HG02678 (cell line): ENCODE measurements at regions not wholly inside any gene's neighbourhood (a gene's known extent, or its start where the extent isn't known, plus 50 kb on each side); places are given as distances from the start of the nearest gene placed in this dataset.
"Not testable (repeated sequence)": the region's sequence is repeated elsewhere in the genome, so short reads cannot be mapped to it uniquely, and the experiment has no call there.

ENCODE experiments used
- ATAC-seq: cut with Tn5 transposase; IDR thresholded peaks from one replicate; pipeline ENCODE4 v1.9.1; 2021; ENCODE audit warnings: mild to moderate bottlenecking, moderate library complexity; ENCODE audit not compliant: unreplicated experiment

GRCh38 chr11:97902828-97903227 is 1117.9 kb upstream of the CNTN5 start:
- no peak for ATAC-seq

GRCh38 chr11:97905101-97905500 is 1115.6 kb upstream of the CNTN5 start:
- ATAC-seq = no peak

DNA sequence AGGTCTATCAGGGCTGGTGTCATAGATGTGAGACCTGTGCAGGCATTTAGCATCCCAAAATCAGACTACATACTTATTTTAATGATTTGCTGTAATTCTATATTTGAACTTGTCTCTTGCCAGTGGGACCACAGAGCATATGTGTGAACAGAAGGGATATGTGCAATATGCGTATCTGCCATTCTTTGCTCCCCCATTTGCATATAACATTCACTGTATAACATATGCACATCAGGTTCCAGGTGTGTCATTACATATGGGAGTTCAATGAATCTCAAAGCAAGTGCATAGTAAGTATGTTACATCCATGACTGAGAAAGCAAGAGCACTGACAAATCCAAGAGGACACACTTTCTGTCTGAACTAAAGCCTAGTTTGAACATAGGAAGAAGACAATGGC is 1115.1 kb upstream of the CNTN5 start:
- ATAC-seq = no peak

GRCh38 chr11:97908354-97908753 is 1112.4 kb upstream of the CNTN5 start:
- ATAC-seq = no peak

DNA sequence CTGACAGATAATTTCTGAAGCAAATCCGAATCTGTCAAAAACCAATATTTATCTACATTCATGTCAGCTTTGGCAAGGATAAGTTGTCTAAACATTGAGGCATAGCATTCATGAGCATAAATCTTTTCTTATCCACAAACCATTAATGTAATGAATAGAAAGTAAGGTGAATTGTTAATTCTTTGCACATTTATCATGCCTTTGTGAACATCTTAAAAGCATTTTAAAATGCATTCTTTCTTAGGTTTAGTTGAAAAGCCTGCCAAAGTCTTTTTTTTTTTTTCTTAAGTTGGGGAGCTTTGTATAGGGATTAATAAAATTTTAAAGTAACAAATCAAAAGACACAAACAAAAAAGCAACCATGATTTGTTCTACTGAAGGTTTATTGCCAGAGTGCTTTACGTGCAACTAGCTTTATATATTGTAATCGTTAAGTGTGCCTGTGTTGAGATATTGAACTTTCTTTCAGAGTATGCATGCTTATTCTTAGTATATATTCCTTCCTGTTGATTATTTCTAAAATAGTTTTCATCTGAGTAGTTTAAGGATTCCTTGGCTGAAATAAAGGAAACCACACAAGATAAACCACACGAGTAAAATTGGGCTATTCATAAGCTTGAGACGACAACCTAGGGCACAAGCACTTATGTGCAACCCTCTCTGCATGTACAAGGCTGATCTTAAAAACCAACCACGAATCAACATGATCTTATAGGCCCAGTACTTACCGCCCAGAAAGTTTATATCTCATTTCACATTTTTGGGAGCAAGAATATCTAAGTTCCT is 1110.9 kb upstream of the CNTN5 start:
- ATAC-seq = no peak

GRCh38 chr11:97912629-97913028 is 1108.1 kb upstream of the CNTN5 start:
- no peak for ATAC-seq

DNA sequence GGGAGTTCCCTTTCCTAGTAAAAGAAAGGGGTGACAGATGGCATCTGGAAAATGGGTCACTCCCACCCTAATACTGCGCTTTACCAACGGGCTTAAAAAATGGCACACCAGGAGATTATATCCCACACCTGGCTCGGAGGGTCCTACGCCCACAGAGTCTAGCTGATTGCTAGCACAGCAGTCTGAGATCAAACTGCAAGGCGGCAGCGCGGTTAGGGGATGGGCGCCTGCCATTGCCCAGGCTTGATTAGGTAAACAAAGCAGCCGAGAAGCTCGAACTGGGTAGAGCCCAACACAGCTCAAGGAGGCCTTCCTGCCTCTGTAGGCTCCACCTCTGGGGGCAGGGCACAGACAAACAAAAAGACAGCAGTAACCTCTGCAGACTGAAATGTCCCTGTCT is 1097.8 kb upstream of the CNTN5 start:
- ATAC-seq = not testable (repeated sequence)

- no peak for ATAC-seq
Observed at GRCh38 chr11:97934572-97935208, 1086.1 kb upstream of the CNTN5 start.

DNA sequence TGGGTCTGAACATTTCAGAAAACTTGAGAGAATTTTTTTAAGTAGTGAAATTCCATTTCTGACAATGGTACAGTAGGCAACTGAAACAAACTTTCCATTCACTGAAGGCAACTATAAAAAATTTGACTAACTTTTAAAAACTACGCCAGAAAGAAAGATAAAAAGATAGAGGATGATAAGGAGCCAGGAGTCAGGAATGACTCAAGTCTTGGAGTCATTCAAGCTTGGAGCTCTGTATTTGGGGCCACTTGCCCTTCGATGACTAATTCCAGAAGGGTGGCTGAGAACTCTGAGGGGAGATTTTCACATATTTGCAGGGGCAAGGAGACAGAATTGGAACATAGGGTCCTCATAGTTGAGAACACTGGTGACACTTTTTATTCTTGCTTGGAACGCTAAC is 1083.2 kb upstream of the CNTN5 start:
- no peak for ATAC-seq

GRCh38 chr11:97938789-97939188 is 1082.0 kb upstream of the CNTN5 start:
- ATAC-seq = no peak

DNA sequence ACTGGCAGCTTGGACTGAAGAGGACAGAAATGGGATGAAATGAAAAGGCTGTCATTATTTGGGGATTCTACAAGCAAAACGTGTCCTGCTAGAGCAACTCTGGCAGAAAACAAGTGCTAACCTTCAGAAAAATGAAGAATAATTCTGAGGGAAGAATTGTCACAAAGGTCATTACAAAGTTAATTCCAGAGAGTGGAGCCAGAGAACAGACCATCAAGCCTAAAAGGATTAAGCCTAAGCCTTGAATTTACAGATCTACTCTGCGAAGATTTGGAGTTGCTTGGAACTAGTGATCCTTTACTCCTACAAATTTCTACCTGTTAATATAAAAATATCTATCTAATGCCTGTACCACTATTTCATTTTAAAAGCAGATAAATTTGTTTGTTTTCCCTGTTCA is 1077.3 kb upstream of the CNTN5 start:
- no peak for ATAC-seq

DNA sequence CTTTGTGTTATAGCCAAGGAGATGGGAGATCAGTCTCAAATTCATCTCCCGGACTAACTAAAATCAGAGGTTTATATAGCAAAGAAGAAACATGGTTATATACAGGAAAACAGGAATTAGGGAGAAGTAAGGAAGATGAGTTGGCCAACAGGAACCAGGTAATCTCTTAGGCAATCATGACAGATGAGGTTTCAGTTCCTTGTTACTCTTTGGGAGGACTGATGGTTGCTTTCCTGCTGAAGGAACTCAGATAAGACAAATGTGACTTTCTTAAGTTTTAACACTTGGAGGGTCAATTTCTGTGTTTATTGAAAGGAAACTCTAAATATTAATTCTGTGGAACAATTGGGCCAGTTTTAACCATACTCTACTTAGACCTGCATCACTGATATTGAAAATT is 1072.0 kb upstream of the CNTN5 start:
- ATAC-seq = no peak

DNA sequence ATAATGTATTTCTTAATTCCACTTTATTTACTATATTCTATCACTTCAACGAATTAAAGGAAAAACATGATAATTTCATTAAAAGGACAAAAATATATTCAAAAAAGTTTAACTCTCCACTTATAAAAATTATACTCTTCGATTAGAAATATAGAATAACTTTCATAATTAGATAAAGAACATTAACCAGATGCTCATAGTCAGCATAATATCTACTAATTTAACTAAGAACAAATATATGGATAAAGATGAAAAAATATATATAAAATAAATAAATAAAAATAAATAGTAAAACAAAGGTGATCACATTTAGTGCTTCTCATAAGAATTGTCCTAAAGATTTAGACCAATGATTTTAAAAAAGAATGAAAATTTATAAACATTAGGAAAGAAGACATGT is 1065.2 kb upstream of the CNTN5 start:
- ATAC-seq = no peak

GRCh38 chr11:97956904-97957303 is 1063.8 kb upstream of the CNTN5 start:
- no peak for ATAC-seq

DNA sequence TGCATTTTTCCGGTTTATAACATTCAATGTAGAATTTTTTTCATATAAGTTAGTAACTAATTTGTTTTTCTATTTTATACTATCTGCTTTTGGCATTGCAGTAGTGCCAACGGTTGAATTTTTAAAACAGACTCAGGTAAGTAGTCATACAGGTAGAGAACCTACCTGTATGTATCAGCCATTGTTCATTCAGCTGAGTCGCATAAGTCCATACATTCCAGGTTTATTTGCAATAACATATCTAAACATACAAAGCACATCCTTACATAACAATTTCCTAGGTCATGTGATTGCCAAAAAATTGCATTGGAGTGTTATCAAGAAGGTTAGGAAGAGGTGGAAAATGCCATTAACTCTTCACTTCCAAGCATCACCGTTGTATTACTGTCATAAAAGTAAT is 1059.3 kb upstream of the CNTN5 start:
- ATAC-seq = no peak

GRCh38 chr11:97962758-97963157 is 1058.0 kb upstream of the CNTN5 start:
- ATAC-seq = no peak

DNA sequence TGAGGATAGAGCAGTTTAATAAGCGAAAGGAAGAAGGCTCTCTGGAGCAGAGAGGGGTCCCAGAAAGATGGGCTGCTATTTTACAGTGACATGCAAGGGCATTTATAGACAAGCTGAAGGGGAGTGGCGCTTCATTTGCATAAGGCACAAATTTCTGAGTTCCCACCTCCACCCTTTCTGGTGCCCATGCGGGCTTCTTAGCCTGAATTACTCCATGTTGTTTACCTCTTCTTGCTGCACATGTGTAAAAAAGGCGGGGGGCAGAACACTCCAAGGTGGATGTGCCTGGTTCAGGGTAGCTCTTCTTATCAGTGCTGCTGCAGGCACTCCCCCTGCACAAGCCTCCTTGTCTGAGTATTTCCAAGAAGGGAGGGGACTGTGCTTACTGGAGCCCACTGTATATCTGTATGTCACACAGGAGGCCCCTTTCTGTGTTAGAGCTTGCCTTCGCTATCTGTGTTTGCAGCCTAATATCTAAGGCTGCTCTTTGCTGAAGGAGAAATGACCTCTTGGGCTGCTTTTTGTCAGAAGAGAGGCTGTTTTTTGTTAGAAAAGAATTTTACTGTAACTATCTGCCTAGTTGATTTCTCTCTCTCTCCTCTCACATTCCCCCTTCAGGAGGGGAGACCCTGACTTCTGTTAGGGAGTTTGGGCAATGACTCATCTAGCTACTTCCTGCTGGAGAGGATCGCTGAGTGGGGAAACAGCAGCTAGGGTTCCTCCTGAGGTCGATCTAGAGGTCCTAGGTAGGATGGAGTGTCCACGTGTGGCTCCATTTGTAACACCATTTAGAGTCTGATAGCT is 1057.0 kb upstream of the CNTN5 start:
- ATAC-seq = no peak

DNA sequence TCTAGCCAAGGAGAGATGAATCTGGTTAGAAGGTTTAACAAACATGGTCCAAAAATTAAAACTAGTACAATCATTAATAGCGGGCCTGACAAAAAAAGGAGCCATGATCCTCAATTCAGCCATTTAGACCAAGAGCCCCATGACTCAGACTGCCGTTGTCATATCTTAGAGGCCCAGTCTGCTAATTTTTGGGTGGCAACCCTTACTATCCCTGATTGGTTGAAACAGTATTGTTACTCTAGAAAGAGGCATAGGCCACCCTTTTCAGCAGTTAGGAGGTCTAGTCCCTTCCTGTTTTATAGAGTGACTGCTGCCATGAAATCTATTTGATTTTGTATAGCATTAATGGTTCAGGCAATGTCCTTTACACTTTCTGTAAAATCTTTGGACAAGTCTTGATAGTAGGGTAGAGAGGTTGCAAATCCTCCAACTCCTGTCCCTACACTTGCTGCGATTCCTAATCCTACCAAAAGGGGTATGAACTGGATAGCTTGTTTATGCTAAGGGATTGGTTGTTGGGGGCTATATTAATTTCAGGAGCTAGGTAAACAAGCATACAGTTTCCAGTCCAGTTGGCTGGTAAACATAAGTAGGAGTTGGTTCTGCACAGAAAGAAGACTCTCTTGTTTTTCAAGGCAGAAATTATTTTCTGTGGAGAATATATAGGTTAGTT is 1056.3 kb upstream of the CNTN5 start:
- no peak for ATAC-seq

GRCh38 chr11:97965849-97966646 is 1054.7 kb upstream of the CNTN5 start:
- ATAC-seq = no peak

DNA sequence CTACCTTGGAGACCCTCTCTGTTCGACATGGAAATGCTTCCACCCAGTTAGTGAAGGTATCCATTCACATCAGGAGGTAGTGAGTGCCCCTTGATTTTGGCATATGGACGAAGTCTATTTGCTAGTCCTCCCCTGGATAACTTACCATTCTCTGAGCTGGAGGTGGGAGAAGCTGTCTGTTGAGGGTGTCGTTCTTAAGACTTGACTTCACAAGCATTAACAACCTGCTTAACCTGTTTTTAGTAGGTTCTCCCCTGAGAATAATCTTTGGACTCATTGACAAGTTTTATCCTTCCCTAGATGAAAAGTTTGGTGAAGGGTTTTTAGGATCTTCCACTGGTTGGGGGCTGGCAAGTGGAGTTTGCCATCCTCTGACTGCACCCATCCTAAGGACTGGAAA is 1053.8 kb upstream of the CNTN5 start:
- ATAC-seq = no peak

DNA sequence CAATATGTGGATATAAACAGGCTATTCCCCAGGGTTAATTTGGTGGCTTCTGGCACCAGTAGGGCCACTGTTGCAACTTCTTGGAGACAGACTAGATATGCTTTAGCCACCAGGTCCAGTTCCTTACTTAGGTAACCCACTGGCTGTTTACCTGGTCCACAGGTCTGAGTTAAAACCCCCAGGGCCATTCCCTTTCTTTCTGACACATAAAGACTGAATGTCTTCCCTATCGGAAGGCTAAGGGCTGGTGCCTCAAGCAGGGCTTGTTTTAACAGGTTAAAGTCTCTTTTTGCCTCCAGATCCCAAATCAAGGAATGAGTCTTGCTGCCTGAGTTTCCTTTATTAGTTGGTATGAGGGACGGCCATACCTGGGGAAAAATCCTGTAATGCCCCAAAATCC is 1052.7 kb upstream of the CNTN5 start:
- ATAC-seq = no peak
